ENCODE measurements at regions not wholly inside any gene's neighbourhood (a gene's known extent, or its start where the extent isn't known, plus 50 kb on each side); places are given as distances from the start of the nearest gene placed in this dataset.
A peak's percentile ranks its signal among the peaks of the same experiment; 100 is the strongest.

DNA sequence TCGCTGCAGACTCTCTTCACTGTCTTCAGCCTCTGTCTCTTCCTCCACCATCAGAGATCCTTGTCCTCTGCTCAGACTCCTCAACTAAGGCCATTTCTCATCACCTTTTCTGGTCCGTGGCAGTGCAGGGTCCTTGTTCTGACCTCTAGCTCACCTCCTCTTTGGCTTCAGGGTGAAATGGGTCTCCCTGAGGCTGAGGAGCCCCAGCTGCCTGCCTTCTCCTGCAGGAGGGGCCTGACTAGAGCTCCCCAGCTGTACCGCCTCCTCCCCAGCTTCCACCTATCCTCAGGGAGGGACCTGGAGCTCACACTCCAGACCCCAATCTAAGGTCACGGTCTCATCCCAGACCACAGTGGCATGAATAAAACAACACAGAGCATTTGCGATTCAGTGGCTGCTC is 203.0 kb downstream of the TRIM29 start:
- no peak for DNase-seq

DNA sequence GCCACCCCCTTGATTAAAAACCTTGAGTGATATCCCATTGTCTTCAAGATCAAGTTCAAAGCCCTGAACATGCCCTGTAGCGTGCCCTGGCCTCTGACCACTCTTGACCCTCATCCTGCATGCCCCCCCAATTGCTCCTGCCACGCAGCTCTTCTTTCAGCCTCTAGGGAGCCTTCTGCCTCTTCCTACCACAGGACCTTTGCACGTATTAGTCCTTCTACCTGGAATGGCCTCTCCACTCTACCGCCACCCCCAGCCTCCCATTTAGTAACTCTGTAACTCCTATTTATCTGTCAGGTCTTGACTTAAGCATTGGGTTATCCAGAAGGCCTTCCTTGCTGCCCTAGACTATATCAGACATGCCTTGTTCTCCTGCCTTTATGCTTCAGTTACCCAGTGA is 203.6 kb downstream of the TRIM29 start:
- no peak for DNase-seq

DNA sequence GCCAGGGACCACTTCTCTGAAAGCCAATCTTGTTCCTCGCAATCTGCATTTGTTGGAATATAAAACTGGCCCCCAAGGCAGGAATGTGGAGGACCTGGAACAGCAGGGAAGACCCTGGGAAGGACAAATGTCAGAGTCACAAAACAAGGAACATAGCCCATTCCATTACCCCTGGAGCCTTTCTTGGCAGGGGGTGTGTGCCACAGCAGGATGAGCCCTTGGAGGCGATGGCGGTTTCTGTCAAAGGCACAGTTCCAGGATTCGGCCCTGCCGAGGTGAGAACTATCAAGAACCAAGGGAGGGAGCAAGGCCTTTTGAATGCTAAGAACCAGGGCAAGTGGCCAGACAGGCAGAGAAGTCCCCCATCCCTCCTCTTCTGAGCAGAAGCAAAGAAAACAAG is 204.3 kb downstream of the TRIM29 start:
- DNase-seq: no peak

DNA sequence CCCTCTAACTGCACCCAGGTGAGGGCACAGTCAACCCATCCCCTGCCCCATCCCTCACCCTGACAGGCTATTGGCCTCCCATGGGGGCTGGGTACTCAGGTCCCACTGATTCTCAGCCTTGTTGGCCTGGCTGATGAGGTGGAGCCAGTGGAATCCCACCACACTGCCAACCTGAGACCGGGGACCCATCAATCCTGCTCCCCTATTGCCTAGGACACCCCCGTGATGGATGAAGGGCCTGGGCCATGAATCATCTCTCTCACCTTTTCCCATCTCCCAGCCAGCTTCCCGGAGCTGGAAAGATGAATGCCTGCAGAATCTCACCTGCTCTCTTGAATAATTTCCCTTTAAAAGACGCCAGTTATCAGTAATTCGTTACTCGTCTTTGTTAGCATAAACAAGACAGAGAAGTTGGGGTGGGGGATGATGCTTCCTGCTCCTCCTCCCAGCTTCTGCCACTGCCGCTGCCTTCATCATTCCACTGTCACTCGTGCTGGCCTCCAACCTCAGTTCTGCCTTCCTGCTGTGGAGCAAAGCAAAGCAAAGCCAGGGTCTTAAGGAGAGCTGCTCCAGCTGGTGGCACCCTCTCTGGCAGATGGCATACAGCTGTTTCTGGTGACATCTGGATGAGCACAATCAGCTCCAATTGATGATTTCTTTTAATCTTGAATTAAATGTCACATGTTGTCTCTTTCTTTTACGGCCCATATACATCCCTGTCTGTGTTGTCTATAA is 204.0 kb upstream of the NECTIN1 start:
- no peak for DNase-seq

DNA sequence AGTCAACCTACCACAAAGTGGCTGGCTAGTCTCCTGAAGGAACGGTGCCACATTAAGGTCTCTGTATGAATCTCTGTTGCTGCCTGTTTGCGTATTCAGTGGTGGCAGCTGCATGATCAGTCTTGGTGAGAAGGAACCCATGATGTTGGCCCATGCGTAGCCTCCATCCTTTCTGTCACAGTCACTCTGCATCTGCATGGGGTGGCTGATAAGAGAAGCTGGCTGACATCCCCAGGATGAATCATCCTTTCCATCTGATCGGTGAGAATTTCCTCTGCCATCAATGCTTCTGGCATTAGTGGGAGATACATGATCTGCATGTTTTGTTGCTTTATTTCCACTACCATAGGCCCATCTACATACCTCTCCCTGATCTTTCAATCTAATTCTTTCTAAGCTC is 199.0 kb upstream of the NECTIN1 start:
- DNase-seq: no peak

DNA sequence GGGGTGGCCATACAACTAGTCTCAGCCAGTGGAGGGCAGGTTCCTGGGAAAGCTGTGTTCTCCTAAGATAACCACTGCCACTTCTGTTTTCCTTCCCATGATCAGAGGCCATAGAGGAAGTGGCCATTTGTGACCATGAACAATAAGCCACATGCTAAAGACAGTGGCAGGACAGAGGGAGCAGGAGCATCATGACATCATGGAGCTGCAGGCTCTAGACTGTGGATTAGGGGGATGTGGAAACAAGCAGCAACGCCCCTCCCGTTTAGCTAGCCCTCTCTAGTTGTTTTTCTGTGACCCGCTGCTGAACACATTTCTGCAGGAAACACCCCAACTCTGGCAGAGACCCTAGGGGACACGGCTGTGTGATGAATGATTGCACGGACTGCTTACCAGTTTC is 195.0 kb upstream of the NECTIN1 start:
- DNase-seq: no peak

DNA sequence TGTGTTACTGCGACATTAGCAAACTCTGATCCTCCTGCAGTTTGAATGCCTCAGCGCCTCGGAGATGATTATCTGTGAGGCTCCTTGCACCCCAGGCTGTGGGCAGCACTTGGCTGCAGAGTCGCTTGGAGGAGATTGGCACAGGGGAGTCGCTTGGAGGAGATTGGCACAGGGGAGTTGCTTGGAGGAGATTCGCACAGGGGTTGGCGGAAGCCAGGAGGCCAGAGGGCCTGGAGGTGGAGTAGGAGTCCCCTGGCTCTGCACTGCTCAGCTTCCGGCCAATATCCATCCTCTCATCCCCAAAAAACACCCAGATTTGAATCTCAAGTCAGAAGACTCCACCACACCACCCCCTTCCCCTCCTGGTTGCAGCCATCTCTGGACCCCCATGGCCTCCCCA is 192.6 kb upstream of the NECTIN1 start:
- no peak for DNase-seq

DNA sequence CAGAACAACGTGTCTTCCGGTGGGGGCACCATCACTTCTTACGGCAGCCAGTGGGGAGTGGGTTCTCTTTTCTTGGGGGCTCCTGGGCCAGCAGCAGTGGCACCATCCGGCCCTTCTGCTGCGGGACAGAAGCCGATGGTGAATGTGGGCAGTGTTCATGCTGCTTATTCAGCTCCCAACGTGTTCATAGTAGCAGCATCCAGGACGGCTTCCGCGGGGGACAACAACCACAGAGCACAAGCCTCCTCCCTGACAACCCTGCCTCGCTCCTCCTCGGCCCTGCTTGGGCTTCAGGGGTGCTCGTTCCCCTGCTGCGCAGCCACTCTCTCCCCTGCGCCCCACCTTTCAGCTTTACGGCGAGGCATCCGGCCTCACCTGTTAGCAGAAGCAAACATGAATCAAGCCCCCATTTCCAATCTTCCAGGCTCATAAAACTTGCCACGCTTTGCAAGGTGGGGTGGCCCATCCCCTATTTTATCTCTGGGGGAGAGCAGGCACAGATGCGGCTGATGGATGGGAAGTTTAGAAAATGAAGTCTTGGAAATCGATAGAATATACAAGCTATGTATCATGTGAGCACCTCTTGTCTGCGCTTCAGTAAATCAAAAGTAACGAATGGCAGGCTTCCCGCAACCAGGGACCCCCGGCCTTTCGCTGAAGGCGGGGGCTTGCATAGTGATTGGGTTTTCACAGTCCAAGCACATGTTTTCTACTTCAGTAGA is 191.8 kb upstream of the NECTIN1 start:
- no peak for DNase-seq

DNA sequence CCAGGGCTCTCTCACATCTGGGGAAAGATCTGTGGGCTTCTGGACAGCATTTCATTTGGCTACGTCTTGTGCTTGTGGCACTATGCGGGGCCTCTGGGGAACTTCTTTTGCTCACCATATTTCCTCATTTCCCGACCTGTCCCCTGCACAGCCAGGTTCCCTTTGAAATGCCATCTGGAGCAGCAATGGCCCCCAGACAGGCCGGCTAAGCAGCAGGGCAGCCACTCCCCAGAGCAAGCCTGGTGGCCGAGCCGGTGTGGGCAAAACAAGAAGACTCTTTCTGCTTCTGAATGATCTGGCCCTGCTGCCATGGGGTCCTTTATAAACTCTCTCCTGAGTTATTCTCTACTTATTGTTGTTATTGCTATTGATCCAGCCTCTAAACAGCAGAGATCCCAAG is 190.7 kb upstream of the NECTIN1 start:
- no peak for DNase-seq

DNA sequence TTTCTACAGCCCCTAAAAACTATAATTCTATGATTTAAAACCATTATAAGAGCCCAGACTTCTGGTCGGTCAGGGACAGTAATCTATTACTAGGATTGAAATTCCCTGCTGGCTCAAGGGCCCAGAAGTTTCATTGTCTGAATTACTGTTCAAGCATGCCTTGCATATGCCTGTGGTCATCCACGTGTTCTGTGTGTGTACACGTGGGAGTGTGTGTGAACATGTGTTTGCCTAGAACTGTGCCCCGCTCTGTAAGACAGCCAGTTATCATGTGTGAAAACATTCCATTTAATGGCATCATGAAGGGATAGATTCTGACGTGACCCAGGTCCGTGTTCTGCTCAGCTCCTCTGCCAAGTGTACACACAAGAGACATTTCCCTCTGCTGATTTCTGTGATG is 189.3 kb upstream of the NECTIN1 start:
- DNase-seq: no peak

DNA sequence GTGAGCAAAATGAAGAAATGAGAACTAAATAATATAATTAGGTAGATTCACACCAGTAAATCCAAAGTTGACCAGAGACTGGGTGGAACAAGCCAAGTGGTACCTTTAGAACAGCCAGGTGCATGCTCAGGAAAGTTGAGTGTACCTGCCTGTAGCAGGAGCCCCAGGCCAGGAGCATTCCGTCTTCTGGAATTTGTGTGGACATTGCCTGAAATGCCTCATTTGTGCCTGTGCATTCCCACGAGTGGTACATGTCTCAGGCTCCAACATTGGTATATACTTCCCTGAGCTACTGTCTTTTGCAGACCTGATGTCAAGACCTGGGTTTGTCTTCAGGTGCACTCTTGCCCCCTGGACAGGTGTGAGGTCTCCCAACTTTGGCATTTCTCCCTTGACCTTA is 187.6 kb upstream of the NECTIN1 start:
- DNase-seq: no peak

DNA sequence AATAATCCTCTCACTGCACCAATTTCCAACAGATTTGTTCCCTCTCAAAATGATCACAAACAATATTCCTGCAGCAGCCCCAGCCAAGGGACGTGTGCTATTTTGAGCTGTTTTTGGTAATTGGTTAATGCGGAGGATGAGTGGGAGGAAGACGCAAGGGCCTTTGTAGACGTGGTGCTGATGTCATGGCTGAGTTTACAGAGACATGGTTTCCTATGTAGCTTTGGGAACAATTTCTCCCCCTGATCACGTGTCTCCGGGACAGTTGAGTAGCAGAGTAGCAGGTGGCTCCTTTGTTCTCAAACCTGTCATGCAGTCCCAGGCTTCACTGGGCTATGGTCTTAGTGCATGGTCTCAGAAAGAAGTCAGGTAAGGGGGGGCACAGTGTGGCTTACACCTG is 183.2 kb upstream of the NECTIN1 start:
- DNase-seq: peak; percentile 90

DNA sequence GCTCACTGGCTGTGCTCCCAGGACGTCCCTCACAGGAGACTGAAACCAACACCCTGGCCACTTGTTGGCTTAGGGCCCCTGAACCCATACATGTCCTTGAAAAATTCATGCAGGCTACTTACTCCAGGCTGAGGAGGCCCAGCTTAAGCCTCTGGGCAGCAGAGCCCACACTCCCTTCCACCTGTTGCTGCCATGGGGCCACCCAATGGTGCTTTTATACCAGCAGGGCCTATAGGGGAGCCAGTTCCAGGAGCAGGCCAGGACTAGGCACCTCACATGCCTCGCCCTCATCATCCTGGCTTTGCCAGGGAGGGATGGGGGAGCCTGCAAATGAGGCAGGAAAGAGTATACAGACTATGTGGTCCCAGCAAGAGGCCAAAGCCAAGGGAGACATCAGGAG is 181.7 kb upstream of the NECTIN1 start:
- no peak for DNase-seq

DNA sequence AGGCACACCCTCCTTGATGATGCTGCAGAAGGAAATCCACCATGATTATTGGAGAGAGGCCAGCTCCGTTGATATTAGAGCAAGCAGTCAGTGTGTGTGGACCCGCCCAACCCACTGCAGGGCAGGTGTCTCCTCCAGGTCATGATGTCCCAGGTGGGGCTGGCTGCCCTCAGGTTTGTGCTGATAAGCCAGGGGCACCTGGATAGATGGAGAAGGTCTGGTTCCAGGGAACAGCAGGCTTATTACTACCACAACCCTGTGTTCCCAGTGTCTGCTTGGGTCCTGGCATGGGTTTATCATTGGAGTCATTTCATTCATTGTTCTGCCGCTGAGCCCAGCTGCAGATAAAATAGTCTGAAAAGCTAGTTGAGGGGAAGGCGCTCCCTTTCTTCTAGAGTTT is 181.1 kb upstream of the NECTIN1 start:
- DNase-seq: no peak

DNA sequence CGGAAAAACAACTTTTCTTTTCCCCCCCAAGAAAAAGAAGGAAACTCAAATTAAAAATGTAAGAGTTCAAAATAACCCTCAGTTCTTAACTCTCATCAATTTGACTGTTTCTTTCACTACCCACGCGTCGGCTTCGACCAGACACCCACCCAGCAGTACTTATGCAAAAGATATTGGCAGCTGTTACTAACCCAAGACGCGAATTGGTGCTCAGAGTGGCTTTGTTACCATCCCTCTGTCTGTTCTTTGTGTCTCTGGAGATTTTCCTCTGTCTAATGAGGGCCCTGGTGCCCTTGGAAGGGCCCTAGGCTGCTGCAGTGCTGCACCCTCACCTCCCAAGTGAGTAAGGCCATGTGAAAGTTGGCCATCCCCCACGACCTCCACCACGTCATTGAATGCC is 180.5 kb upstream of the NECTIN1 start:
- DNase-seq: no peak

DNA sequence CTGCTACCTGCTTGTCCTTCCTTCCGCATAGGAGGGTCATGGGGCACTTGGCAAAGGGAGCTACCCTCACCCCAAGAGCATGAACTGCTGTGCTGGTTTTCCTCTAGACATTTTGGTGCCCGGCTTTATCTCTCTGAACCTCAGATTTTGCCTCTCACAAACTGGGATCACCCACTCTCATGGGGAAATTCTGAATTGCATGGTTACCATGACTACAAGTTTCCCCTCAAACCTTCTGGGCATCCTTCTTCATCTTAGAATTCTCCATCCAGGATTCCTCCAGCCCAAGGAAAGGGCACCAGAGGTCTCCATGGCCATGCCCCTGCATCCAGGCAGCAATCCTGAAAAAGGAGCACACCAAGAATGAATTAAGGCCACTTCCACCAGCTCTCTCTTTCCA is 180.1 kb upstream of the NECTIN1 start:
- DNase-seq: no peak

DNA sequence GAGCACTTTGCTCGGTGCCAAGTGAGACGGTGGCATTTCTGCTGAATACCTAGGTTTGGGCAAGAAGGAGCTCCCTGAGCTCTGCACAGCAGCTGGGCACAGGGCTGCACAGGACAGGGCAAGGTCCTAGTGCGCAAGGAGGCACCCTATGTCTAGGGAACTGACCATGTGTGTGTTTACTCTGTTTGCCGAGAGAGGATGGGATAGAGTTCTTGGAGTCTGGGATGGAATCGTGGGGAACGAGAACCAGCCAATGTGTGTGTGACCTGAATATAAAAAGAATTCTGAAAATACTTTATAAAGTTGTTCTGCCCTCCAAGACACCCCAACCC is 179.5 kb upstream of the NECTIN1 start:
- no peak for DNase-seq

DNA sequence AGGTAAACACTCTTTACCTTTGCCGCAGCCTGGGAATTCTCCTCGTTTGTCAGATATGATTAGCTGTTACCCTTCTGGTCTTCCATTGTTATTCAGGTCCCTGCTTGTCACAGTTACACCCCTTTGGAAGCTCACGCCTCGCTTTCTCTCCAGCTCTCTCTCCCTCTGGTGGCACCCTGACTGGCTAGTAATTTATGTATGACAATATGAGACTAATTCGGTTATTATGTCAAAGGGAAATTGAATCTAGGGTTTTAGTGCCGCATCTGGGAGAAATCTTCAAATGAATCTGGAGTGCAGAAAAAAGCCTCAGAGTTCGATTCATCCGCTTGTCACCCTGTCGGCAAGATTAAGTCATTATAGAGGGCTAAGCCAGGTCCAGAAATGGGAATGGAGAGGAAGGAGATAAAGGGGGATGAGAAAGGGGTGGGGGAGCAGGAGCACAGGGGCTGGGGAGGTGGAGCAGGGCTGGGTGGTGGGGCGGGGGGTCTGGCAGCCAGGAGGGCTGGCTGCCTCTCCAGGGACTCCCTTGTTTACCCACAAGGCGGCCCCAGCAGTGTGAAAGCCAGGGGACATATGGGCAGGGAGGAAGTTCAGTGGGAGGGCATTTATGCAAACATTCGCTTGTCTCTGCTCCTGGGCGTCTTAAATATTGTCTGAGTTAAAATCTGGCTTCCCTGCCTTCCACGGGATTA is 179.0 kb upstream of the NECTIN1 start:
- no peak for DNase-seq

DNA sequence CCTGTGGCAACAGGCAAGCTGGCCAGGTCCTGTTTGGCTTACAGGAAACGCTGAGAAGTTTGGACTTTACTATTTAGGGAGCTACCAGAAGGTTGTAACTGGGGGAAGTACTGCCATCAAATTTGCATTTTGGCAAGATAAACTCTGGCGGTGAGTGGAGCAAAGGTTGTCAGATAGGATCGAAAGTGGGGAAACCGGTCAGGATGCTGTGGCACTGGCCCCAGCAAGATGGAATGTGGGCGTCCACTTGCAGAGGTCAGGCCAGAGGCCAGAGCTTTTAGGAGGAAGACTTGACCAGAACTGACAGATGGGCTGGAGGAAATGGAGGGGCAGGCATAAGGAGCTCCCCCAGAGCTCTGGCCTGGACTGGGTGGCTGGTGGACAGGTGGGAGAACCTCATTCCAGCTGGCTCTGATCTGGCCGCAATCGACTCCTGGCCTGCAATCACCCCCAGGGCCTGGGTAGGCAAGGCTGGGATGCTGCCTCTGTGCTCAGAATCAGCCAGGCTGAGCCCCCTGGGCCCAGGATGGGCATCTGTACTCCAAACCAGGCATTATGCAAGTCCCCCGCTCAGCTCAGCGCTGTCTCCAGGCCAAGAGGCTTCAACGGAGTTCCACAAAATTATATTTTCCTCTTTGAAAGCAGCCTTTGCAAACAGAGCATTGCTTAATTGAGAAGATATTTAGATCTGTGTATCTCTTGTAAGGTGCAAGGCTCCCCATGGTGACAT is 178.3 kb upstream of the NECTIN1 start:
- DNase-seq: no peak

DNA sequence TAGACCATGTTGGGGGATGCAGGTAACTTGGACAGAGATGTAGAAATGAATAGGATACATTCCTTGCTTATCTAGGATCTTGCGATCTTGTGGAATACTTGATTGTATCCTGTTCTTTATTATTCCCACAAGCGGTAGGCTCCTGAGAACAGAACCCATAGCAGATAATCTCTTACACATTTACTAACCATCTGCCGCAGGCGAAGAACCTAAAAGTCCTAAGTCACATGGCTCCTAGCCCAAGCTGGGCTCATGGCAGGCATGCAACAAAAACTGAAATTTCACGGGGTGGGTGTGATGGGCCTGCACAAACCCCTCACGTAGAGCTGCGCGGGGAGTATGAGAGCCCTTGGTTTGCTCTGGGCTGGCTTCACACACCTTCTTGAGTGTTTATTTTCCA is 177.4 kb upstream of the NECTIN1 start:
- DNase-seq: no peak

DNA sequence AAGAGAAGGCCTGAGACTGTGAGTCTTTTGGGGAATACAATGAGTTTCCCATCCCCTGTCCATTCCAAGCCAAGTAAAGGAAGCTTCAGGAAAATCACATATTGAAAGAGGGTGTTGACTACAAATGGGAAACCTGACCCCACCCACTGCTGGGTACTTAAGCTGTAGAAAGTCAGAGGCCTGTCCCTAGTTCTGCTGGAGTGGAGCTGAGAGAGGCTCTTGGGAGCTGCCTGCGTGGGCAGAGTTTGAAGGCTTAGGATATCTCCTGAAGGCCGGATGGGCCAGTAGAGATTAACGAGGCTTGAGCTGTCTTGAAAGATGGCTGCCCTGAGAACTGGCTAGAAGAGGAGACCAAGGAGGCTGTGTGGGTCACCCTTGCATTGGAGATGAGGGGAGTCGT is 176.2 kb upstream of the NECTIN1 start:
- no peak for DNase-seq

DNA sequence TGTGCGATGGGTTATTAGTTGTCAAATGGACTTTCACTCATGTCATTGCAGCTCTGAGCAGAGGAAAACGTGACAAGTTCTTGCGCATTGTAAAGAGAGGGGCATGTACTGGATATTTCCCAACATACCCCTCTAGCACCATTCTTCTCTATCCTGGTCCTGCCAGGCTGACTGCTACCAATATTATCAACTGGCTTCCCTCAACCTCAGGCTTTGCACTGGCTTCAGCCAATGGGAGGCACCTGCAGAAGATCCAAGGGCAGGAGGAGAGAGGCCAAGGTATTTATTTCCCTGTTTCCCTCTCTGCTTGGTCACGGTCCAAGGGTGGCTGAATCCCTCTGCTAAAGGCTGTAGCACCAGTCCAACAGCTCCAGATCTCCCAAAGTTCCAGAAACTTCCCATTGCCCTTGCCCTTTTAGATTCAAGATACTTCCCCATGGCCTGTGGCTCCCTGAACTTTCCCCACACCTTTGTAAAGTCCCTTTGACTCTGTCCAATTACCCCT is 175.6 kb upstream of the NECTIN1 start:
- DNase-seq: no peak

DNA sequence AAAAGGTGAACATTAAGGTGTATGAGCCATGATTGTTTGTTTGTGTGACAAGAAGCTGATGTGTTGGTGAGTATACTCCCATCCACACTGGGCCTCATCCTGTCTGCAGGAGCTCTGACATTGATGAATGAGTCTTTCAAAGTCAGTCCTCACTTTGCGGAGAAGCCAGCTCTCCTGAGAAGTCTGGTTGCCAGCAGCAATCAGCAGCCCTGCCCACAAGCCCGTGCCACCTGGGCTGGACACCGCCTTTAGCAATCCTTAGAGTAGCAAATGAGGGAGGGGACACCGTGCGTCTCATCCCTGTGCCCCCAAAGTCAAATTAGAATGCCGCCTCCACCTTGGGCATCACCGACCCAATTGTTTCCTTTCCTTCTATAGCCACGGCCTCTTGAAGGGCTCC is 174.8 kb upstream of the NECTIN1 start:
- no peak for DNase-seq

DNA sequence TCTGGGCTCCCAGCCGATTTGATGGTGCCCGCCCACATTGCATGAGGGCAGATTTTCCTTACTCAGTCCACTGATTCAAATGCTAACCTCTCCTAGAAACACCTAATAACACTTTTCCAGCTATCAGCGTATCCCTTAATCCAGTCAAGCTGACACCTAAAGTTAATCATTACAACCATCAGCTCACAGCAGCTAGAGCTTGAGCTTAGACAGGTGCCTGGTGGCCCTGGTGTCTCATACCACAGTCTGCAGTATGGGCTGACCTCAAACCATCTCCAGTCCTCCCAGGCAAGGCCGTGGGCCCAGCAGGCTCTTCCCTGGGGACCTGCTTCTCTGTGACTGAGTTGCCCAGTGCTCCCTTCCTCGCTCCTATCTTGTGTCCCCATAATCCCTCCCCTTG is 174.4 kb upstream of the NECTIN1 start:
- no peak for DNase-seq

All from NCI-H774 (cell line).